Femur (tissue), 1 donor: ENCODE measurements at regions not wholly inside any gene's neighbourhood (a gene's known extent, or its start where the extent isn't known, plus 50 kb on each side); places are given as distances from the start of the nearest gene placed in this dataset.
"Not testable (repeated sequence)": the region's sequence is repeated elsewhere in the genome, so short reads cannot be mapped to it uniquely, and the experiment has no call there.

ENCODE experiments used
- DNase-seq: peaks from one replicate; pipeline ENCODE4 v3.0.0-alpha.2; 2017

- DNase-seq = no peak
Observed at GRCh38 chr2:57372237-57372984, 674.2 kb upstream of the VRK2 start.

DNA sequence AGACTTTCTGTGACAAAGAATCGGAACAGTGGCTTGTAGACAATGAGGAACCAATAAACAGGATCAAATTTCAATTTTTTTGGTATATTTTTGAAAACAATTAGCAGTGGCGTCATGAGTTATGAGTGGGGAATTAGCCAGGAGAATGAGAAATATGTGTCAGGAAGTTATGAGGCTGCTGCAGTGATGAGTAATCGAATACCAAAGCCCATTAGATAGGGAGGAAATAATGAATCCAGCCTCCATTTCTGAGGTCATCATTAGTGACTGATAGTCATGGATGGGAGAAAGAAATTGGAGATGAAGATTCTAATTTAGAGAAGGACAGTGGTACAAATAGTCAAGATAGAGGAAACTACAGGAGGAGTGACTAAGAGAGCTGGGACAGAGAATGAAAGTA lies 673.1 kb upstream of the VRK2 start:
- no peak for DNase-seq

GRCh38 chr2:57376985-57377384 lies 669.6 kb upstream of the VRK2 start:
- DNase-seq = no peak

DNA sequence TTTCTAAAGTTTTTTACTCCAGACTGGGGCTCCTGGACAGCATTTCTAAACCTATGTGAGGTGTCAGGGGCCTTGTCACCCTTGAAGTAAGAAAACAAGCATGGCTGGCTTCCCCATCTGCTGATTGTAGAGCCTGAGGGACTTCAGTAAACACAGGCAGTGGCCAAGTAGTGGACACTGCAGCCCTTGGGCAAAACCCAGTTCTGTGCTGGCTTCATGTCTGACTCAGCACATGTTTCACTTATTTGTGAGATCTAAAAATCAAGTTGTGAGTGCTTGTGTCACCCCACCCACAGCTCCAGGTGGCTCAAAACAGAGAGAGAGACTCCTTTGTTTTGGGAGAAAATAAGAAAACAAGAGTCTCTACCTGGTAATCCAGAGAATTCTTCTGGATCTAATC lies 660.3 kb upstream of the VRK2 start:
- no peak for DNase-seq

DNA sequence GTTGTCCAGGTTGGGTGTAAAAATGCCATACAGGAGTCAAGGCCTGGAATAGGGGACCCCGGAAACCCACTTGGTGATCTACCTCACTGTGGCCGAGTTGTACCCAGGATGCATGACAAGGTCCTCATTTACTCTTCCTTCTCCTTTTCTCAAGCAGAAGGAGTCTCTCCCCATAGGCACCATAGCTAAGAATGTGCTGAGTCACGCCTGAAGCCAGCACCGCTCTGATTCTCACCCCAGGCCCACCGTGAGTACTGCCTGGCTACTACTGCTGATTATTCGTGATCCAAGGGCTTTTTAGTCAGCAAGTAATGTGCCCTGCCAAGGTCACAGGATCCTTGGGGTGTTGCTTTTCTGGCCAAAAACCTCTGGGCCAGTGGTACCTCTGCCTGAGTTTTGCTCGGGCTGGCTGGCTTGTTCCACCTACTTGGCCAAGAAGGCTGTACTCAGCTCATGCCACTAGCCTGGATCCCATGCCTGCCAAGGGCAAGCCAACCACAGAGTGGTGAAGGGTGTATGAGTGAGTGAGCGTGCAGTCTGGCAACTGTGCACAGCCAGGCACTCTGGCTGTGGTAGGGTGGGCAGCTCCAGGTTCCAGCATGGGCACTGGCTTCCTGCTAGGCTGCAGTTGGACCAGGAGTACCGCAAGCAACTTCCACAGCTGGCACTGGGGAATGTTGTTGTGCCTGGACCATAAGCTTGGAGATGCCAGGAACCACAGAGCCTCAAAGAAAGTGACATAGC lies 650.1 kb upstream of the VRK2 start:
- DNase-seq = no peak

- DNase-seq = no peak
Observed at GRCh38 chr2:57397550-57398360, 648.9 kb upstream of the VRK2 start.

DNA sequence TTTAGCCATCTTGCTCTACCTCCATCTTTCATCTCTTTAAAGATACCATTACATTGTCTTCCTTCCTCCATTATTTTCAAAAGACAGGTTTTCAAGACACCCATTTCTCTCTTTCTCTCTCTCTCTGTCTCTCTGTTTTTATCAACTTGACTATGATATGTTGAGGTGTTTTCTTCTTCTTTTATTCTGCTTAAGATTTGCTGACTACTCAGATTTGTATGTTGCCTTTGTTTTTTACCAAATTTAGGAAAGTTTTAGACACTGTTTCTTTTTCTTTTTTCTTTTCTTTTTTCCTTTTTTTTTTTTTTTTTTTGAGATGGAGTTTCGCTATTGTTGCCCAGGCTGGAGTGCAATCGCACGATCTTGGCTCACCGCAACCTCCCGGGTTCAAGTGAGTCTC lies 647.5 kb upstream of the VRK2 start:
- DNase-seq = no peak

- no peak for DNase-seq
Observed at GRCh38 chr2:57402096-57402495, 644.5 kb upstream of the VRK2 start.

GRCh38 chr2:57402755-57403154 lies 643.9 kb upstream of the VRK2 start:
- no peak for DNase-seq

DNA sequence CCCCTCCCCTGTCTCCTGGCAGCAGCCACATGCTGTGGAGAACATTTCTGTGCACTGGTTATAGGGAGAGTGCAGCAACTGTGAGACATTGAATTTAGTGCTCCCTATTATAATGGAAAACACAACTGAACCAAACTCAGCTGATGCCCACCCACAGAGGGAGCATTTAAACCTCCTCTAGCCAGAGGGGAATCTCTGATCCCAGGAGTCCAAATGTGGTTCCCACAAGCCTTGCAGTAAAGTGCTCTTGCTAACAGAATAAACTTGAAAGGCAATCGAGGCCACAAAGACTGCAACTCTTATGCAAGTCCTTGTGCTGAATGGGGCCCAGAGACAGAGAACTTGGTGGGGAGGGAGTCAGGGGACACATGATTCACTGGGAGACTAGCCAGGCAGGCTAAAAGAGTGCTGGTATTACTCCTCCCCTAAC lies 638.8 kb upstream of the VRK2 start:
- no peak for DNase-seq

- DNase-seq = no peak
Observed at GRCh38 chr2:57408587-57408986, 638.0 kb upstream of the VRK2 start.

GRCh38 chr2:57417007-57417406 lies 629.6 kb upstream of the VRK2 start:
- no peak for DNase-seq

DNA sequence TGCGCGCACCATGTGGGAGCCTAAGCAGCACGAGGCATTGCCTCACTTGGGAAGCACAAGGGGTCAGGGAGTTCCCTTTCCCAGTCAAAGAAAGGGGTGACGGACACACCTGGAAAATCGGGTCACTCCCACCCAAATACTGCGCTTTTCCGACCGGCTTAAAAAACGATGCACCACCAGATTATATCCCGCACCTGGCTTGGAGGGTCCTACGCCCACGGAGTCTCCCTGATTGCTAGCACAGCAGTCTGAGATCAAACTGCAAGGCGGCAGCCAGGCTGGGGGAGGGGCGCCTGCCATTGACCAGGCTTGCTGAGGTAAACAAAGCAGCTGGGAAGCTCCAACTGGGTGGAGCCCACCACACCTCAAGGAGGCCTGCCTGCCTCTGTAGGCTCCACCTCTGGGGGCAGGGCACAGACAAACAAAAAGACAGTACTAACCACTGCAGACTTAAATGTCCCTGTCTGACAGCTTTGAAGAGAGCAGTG lies 627.7 kb upstream of the VRK2 start:
- not testable (repeated sequence) for DNase-seq

GRCh38 chr2:57429831-57430230 lies 616.8 kb upstream of the VRK2 start:
- no peak for DNase-seq

DNA sequence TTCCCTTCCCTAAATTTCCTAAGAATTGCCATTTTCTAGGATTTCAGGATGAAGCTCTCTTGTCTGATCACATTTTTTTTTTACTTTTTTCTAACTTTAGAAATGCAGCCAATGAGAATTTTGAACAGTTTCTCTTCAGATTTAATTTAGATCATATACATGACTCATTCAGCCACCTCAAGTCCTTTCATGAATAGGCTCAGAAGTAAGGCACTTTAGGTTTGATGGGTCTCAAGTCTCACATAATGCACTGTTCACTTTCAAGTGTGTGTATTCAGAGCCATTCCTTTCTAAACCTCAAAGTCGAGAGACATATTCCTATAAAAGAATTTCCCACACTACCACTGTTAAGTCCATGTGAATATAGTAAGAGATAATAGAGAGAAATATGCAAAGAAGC lies 614.1 kb upstream of the VRK2 start:
- no peak for DNase-seq

GRCh38 chr2:57434441-57434840 lies 612.2 kb upstream of the VRK2 start:
- no peak for DNase-seq

DNA sequence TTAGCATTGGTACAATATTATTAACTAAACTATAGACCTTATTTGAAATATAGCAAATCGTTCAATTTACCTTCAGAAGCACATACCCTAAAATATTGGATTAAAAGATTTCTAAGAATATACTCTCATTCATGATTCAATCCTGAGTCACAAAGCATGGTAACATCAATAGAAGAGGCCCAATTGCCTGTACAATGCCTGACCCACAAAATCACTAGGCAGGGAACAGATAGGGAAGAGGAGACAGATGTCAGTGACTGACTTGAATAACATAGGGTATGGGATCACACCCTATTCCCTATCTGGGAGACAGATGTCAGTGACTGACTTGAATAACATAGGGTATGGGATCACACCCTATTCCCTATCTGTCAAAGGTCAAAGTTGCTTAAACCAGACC lies 611.6 kb upstream of the VRK2 start:
- no peak for DNase-seq

GRCh38 chr2:57437077-57437476 lies 609.5 kb upstream of the VRK2 start:
- DNase-seq = no peak

DNA sequence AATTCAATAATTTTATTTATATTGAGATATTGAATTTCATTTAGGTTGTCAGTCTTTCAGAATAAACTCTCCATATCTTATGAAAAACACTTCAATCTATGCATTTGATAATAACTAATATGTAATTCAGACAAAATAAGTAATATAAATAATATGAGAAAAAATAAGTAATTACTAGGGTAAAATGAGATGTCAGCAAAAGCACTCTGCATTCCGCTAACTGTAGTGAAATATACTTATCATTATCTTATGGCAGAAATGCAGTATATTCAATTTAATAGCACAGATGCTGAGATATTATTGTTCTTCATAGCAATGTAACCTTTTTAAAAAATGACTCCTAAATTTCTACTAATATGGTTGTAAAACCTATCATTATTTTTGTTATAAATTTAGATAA lies 606.2 kb upstream of the VRK2 start:
- DNase-seq = no peak

DNA sequence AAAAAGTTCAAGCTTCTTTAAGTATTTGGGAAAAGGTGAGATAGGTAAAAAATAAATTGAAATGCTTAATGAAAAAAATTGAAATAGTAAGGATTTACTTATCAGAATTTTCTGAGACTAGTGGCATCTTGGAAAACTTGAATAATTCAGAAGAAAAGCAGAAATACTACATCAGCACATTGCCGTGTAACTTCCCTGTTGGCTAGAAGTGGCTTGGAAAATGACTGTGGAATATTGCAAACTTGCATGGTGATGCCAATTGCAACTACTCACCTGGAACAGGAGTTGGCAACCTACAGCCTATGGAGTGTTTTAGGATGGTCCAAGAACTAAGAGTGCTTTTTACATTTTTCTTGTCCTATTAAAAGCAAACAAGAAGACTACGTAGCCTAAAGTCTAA lies 603.5 kb upstream of the VRK2 start:
- DNase-seq = no peak

DNA sequence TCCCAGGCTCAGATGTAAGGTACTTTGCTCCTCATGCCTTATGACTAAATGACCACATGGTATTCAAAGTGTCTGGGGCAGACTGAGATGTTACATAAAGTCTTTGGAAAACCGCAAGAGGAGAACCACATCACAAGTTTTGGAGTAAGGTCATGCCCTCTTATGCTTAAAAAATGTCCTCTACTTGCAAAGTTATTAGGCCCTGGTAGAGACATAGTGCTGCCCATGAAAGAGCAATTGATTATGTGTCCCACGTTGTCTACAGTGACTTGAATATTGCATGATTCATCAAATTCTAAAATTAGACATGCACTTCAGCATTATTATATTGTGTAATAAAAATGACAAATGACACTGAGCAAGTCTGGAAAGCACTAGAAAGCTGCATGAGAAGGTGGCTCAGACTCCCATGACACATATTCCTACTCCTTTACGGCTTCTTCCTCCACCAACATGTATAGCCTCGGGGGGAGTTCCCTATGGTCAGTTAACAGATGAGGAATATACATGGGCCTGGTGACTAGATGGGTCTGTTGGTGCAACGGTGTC lies 602.6 kb upstream of the VRK2 start:
- no peak for DNase-seq

DNA sequence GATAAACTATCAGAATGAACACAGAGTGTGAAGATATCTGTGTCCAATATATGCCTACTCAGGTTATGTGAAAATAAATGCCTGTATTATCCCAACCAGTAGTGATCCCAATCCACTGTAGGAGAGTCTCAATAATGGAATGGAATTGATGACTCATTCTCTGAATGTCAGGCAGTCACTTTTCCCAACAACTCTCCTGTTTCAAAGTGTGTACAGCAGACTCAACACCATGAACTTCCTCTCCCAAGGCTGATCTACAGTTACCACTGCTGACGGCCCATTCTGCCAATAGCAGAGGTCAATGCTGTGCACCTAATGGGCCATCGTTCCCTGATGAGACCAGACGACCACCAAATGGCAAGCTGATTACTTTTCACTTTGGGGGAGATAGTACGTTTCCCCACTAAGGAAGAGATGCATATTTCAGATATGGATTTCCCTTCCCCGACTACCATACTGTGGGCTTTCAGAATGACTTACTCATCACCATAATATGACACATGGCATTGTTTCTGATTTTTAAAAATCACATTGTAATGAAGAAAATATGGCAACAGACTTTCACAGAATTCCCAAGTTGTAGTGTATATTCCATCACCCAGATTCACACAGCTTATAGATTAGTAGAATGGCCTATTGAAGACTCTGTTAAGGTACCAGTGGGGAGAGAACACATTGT lies 601.7 kb upstream of the VRK2 start:
- DNase-seq = no peak

- no peak for DNase-seq
Observed at GRCh38 chr2:57448816-57449215, 597.8 kb upstream of the VRK2 start.
